HG03135 (cell line): ENCODE measurements at regions not wholly inside any gene's neighbourhood (a gene's known extent, or its start where the extent isn't known, plus 50 kb on each side); places are given as distances from the start of the nearest gene placed in this dataset.

ENCODE experiments used
- ATAC-seq: cut with Tn5 transposase; IDR thresholded peaks from one replicate; pipeline ENCODE4 v1.9.1; 2021; ENCODE audit warnings: mild to moderate bottlenecking, moderate library complexity; ENCODE audit not compliant: unreplicated experiment

DNA sequence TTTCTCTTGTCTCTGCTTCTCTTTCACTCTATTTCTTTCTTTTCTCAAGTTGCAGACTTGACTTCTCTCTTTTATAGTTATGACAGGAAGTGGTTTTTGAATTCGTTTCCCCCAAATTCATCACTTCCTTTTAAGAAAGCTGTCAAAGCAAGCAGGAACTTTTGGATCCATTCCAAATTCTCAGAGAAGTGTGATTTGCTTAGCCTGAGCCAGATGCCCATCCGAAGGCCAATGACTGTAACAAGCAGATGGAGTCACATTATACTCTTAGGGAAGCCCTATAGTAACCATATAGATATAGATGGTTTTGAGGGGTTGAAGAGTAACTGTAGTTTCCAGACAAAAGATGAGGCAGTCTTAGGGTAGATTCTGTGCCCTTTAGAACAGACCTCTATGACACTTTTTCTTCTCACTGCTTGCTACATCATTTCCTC is 592.0 kb upstream of the KCNMB2 start:
- no peak for ATAC-seq

DNA sequence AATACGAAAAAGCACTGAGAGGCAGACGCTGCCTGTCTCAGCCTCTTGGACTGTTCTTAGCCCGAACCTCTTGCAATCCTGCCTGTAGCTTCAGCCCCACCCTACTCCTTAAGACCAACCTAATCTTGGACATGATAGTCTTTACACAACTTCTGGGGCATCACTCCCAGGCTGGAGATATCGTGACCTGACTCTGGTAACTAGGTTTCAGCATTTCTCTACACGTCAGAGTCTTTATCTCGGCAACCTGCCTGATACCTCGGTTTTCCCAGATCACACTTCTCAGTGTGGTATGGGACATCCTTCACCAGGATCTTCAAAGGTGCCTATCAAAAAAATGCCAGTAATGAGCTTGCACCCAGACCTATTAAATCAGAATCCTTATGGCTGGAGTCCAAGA is 590.2 kb upstream of the KCNMB2 start:
- no peak for ATAC-seq

DNA sequence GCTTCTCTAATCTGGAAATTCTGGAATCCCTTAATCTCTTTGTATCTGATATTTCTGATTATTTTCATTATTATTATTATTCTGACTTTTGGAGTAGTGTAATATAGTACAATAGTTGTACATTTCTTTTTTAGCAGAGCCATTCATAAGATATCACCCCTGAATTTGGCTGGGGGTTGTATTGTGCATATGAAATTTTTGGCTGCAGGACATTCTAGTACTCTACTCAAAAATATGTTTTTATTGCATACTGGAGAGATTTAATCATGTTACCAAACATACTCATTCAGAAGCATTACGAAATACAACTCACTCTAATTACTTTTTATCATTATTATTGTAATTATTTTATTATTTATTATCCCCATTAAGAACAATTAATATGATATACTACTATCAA is 589.7 kb upstream of the KCNMB2 start:
- no peak for ATAC-seq

GRCh38 chr3:177946936-177947335 is 589.3 kb upstream of the KCNMB2 start:
- ATAC-seq: no peak

DNA sequence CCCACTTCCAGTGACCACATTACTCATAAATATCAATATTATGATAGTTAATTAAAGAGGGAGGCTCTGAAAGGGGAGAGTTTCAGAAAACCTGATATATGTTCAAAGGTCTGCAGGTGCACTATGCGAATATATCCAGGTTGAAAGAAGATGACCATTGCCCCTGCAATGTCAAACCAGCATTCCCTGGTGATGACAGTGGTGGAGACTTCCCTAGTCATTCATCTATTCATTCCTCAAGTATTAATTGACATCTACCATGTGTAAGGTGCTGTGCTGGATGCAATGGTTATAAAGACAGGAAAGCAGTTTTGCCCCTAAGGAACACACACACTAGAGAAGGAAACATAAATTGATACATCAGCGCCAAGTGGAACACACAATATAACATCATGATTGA is 588.3 kb upstream of the KCNMB2 start:
- no peak for ATAC-seq

GRCh38 chr3:177948716-177949425 is 587.4 kb upstream of the KCNMB2 start:
- no peak for ATAC-seq

- ATAC-seq: no peak
Observed at GRCh38 chr3:177959188-177959587, 577.0 kb upstream of the KCNMB2 start.

- no peak for ATAC-seq
Observed at GRCh38 chr3:177960014-177960413, 576.2 kb upstream of the KCNMB2 start.

DNA sequence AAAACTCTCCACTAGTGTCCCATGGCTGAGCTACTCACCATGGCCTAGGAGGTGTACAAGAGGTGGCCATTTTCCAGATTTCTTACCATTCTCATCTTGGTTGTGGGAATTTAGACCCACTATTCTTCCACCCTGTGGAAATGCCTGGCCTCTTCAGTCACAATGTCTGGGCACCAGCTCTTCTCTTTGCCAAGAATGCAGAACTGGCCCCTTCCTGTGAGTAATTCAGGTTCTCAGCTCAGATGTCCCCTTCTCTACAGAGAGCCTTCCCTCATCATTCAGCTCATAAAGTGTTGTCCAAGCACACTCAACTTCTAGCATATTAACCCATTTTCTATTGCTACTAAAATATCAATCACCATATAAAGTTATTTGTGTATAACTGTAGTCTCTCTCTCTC is 575.5 kb upstream of the KCNMB2 start:
- no peak for ATAC-seq

GRCh38 chr3:177961784-177962183 is 574.5 kb upstream of the KCNMB2 start:
- ATAC-seq: no peak

GRCh38 chr3:177966493-177966892 is 569.7 kb upstream of the KCNMB2 start:
- no peak for ATAC-seq

DNA sequence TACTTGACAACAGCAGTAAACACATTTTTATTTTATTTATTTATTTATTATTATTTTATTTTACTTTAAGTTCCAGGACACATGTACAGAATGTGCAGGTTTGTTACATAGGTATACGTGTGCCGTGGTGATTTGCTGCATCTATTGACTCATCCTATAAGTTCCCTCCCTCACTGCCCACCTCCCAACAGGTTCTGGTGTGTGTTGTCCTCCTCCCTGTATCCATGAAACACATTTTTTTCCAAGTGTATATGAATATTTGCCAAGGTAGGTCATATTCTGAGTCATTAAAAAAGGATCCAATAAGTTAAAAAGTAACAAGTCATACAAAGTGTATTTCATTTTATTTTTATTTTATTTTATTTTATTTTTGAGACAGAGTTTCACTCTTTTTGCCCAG is 567.3 kb upstream of the KCNMB2 start:
- no peak for ATAC-seq

DNA sequence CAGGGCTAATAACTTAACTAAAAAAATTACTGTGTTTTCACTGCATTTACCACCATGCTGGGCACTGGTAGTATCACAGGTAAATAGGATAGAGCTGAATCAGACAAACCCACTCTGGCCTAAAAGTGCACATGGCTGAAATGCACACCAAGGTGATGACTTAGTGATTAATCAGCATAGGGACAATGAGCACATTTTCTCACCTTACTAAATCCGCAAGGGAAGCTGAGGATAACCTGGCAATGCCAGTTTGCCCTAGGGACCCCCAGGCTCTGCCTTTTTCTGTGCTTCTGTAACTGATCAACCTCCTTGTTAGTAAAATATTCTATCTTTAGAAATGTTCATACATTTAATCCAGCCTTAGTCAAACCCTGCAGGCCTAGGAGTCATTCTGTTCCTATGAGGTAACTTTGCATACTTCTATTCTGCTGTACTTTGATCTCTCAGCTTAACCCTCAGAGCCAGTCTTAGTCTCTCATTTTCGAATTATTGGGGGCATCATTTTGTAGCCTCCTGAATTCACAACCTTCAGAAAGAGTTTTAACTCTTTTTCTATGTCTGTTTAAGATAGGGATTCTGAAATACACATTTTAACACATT is 562.9 kb upstream of the KCNMB2 start:
- ATAC-seq: no peak

GRCh38 chr3:177976241-177976640 is 560.0 kb upstream of the KCNMB2 start:
- ATAC-seq: no peak

DNA sequence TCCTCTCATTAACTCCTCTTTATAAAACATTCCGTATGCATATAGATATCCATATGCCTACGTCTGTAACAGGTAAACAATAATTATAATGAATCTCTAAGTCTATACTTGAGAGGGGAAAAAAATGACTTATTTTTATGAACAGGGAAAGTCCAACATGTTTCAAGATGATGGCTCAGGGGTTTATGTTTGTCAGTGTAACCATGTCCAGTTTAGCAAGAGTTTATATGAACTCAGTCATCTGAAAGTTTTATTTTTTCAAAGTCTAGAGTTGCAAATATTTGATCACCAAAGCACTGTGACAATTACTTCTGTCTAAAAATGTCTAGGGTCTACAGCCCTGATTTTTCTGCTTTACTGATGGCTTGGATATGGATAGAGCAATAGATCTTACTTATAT is 559.4 kb upstream of the KCNMB2 start:
- ATAC-seq: no peak

DNA sequence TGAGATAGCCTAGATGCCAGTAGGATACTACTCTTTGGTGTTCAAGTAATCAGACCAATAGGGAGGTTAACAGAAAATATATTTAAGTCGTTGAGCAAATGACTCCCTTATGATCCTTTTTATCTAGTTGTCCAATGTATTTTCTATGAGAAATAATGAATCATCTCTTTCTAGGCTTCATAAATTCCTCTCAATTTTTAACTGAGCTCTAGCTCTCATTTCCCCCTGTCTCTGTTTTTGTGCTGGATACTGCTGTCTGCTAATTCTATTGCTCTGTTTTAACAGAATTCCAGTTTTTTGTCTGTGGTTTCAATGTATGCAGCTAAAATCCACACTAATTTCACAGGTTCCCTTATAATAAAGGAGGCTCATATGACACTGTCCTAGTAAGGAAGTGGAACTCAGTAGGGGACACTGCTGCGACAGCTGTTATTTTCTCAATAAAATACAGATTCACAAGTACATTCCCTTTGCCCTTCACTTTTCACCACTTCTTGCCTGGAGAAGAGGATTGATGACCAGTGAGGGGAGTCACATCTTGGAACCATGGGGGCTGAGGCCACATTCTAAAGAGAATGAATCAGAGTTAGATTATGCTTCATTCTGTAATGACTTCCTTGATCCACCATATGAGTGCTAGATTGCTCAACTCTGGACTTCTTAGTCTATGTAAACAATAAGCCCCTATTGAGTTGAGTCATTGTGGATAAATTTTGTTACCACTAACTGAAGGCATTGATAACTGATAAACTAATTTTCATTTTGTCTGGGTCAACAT is 558.7 kb upstream of the KCNMB2 start:
- no peak for ATAC-seq

DNA sequence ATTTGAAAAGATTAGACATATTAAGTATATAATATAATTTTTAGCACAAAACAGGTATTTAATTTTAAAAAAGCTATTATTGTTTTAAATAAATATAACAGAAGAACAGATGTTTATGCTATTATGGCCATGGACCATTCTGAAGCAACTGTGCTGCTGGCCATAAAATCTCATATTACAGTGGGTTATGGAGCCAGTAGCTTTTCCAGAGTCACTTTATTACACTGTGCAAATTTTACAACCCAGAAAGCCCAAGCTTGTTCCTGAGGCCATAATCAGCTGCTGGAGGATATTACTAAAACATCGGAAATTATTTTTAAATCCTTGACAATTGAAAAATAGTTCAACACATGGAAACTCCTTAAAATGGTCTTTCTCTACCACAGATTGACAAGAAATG is 557.3 kb upstream of the KCNMB2 start:
- no peak for ATAC-seq

DNA sequence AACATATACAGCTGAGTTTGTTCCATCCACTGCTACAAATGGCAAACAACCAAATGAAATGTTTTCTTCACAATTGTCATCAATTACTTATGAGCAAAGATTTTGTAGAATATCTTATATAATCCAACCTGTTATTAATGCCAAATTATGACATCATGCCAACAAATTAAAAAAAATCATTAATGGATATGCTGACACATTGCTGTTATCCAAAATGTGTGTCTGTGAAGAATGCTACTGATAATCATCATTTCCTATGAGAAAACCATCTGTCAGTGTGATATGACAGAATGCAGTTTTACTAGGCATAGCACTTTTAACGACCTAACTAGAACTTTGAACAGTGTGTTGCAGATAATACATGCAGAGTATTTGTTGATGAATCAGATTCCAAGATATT is 556.5 kb upstream of the KCNMB2 start:
- no peak for ATAC-seq

DNA sequence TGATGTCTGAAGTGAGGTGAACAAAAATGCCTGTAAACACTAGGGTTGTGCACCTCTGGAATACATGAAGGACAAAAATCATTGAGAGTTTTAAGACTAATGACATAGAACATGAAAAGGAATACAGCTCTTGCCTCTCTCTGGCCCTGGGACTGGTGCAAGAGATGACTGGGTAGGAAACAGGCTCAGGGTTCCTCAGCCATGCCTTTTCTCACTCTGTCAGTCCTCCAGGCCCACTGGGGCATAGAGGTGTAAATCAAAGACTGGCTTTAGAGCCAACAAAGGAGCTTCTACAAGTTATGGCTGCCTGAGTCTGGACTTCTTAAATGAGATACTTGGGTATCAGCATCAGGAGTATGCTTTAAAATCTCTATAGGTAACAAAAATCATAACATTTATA is 554.7 kb upstream of the KCNMB2 start:
- no peak for ATAC-seq

DNA sequence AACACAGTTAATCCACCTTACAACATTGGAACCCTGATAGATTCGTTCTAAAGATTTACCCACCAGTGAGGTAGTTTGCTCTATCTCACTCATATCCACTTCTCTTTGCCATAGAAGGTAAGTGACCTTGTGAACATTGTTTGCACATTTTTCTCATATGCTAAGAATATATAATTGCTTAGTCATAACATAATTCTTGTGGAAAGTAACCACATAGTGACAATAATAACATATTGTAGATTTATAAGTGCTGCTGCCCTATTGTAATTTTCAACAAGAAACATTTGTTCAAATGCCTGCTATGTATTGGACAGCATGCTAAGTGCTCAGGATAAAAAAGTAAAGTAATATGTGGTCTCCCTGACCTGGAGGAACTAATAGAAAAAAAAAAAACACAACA is 554.2 kb upstream of the KCNMB2 start:
- ATAC-seq: no peak

- no peak for ATAC-seq
Observed at GRCh38 chr3:177983320-177983719, 552.9 kb upstream of the KCNMB2 start.
